HCT116 (cell line): ENCODE measurements at regions not wholly inside any gene's neighbourhood (a gene's known extent, or its start where the extent isn't known, plus 50 kb on each side); places are given as distances from the start of the nearest gene placed in this dataset.

Experiments used
- ATAC-seq: fragments of 200-7000 bp; cut with Tn5 transposase; 2 replicates; pipeline ENCODE4 v1.9.1; 2020; ENCODE audit warnings: mild to moderate bottlenecking, moderate library complexity
- BruUV-seq: library from RNA; stranded (reverse); fragments of 400-500 nt; replicated peaks from 2 replicates; lab custom pipeline; 2021; lab: Mats Ljungman, UMichigan
- CTCF ChIA-PET: fragments of 300-600 bp; sonication (Branson Sonifier 250); formaldehyde crosslinking; loops from one replicate; lab custom pipeline; 2021; ENCODE audit warnings: antibody characterized with exemption; lab: Charles Lee
- POLR2A ChIA-PET: fragments of 300-600, 350-600 bp; sonication (Branson Sonifier 250); formaldehyde crosslinking; loops from one replicate; lab custom pipeline; 2021; ENCODE audit warnings: antibody characterized with exemption; lab: Charles Lee
- RAD21 ChIA-PET, 2 experiments: fragments of 300-600 bp; sonication (Branson Sonifier 250); formaldehyde crosslinking; loops; one replicate each; lab custom pipeline; 2023; ENCODE audit warnings: low total read pairs in 2 of 2; ENCODE audit not compliant: uncharacterized antibody in 2 of 2, unreplicated experiment in 2 of 2, low non-redundant PET in 1 of 2; lab: Charles Lee
- DNase-seq: peaks from one replicate; pipeline ENCODE4 v3.0.0-alpha.2; 2010; ENCODE audit warnings: low read depth, low spot score
- H2AFZ ChIP-seq: fragments of 200-600 bp; shearing (Covaris generic), sonication (generic); 2 replicates; pipeline ENCODE4 v1.6.1; 2017; ENCODE audit warnings: low read depth, mixed run types, mixed read lengths, antibody characterized with exemption, low read length; ENCODE audit not compliant: poor library complexity, severe bottlenecking
- H3K27ac ChIP-seq: 2 replicates; pipeline ENCODE4 v1.5.1; 2012; ENCODE audit warnings: low read depth, low read length
- H3K27me3 ChIP-seq: fragments of 200-600 bp; sonication (generic); 2 replicates; pipeline ENCODE4 v1.6.1; 2016; ENCODE audit warnings: mixed run types, low read length, mixed read lengths; ENCODE audit not compliant: insufficient read depth
- H3K36me3 ChIP-seq, 2 experiments: fragments of 200-500 bp in 1 of 2; fragments of 200-600 bp in 1 of 2; sonication (Bioruptor generic) in 1 of 2; sonication (generic) in 1 of 2; 2 replicates each; pipeline versions ENCODE4 v1.5.1 to v1.6.1; 2014 to 2016; ENCODE audit warnings: low read length in 2 of 2, inconsistent platforms in 1 of 2, mixed read lengths in 1 of 2, mixed run types in 1 of 2; ENCODE audit not compliant: insufficient read depth in 2 of 2, control insufficient read depth in 1 of 2
- H3K4me1 ChIP-seq, 2 experiments: fragments of 200-600 bp in 1 of 2; sonication (generic) in 1 of 2; 2 replicates each; pipeline versions ENCODE4 v1.5.1 to v1.6.1; 2012 to 2017; ENCODE audit warnings: low read length in 2 of 2, inconsistent platforms in 1 of 2, mild to moderate bottlenecking in 1 of 2, mixed read lengths in 1 of 2, mixed run types in 1 of 2, moderate library complexity in 1 of 2; ENCODE audit not compliant: insufficient read depth in 2 of 2, control insufficient read depth in 1 of 2
- H3K4me2 ChIP-seq: fragments of 200-600 bp; sonication (generic); 2 replicates; pipeline ENCODE4 v1.6.1; 2017; ENCODE audit warnings: mixed run types, low read length, mixed read lengths
- H3K4me3 ChIP-seq, 2 experiments: fragments of 200-600 bp in 1 of 2; sonication (generic) in 1 of 2; replicated peaks in 1 of 2; 2 replicates each; pipeline ENCODE4 v1.5.1; 2011 to 2016; ENCODE audit warnings: low read length in 2 of 2, control low read depth in 1 of 2, low read depth in 1 of 2, mild to moderate bottlenecking in 1 of 2, mixed read lengths in 1 of 2, mixed run types in 1 of 2
- H3K79me2 ChIP-seq: fragments of 200-600 bp; sonication (generic); 2 replicates; pipeline ENCODE4 v1.6.1; 2017; ENCODE audit warnings: mild to moderate bottlenecking, mixed run types, low read length, moderate library complexity, mixed read lengths; ENCODE audit not compliant: insufficient read depth
- H3K9ac ChIP-seq: fragments of 200-600 bp; sonication (generic); 2 replicates; pipeline ENCODE4 v1.6.1; 2016; ENCODE audit warnings: low read length, mixed read lengths
- H3K9me2 ChIP-seq: fragments of 200-600 bp; sonication (generic), shearing (Covaris generic); 2 replicates; pipeline ENCODE4 v1.6.1; 2017; ENCODE audit warnings: mixed run types, mild to moderate bottlenecking, moderate library complexity; ENCODE audit not compliant: insufficient read depth
- H3K9me3 ChIP-seq, 2 experiments: fragments of 200-500 bp in 1 of 2; fragments of 200-600 bp in 1 of 2; sonication (Bioruptor generic) in 1 of 2; sonication (generic) in 1 of 2; 2 replicates each; pipeline ENCODE4 v1.6.1; 2014 to 2017; ENCODE audit warnings: low read length in 2 of 2, mixed read lengths in 2 of 2, inconsistent platforms in 1 of 2, low read depth in 1 of 2, mild to moderate bottlenecking in 1 of 2, mixed run types in 1 of 2, moderate library complexity in 1 of 2; ENCODE audit not compliant: control insufficient read depth in 1 of 2, insufficient read depth in 1 of 2
- H4K20me1 ChIP-seq: fragments of 200-600 bp; sonication (generic), shearing (Covaris generic); 2 replicates; pipeline ENCODE4 v1.6.1; 2017; ENCODE audit warnings: mixed run types, mild to moderate bottlenecking, moderate library complexity; ENCODE audit not compliant: insufficient read depth
- CBX3 ChIP-seq: IDR thresholded peaks from 2 replicates; pipeline ENCODE4 v1.6.1; 2012; ENCODE audit warnings: low read depth
- CEBPB ChIP-seq: IDR thresholded peaks from 2 replicates; pipeline ENCODE4 v1.6.1; 2012; ENCODE audit warnings: low read depth
- ELF1 ChIP-seq: IDR thresholded peaks from 2 replicates; pipeline ENCODE4 v1.6.1; 2012; ENCODE audit warnings: low read depth, borderline replicate concordance
- EZH2phosphoT487 ChIP-seq: fragments of 200-600 bp; IDR thresholded peaks from 2 replicates; pipeline ENCODE4 v1.6.1; 2018; ENCODE audit warnings: antibody characterized with exemption, borderline replicate concordance
- FOSL1 ChIP-seq: IDR thresholded peaks from 2 replicates; pipeline ENCODE4 v1.6.1; 2012; ENCODE audit warnings: low read depth
- POLR2A ChIP-seq: IDR thresholded peaks from 2 replicates; pipeline ENCODE4 v1.7.0; 2011; ENCODE audit warnings: borderline replicate concordance; ENCODE audit not compliant: insufficient read depth, insufficient read length; ENCODE audit errors: extremely low read depth
- POLR2AphosphoS5 ChIP-seq: IDR thresholded peaks from 2 replicates; pipeline ENCODE4 v1.6.1; 2011; ENCODE audit warnings: mild to moderate bottlenecking, low read depth, low read length, moderate library complexity
- RAD21 ChIP-seq: IDR thresholded peaks from 2 replicates; pipeline ENCODE4 v1.6.1; 2012; ENCODE audit warnings: low read depth, mild to moderate bottlenecking
- YY1 ChIP-seq: IDR thresholded peaks from 2 replicates; pipeline ENCODE4 v1.6.1; 2011; ENCODE audit warnings: low read length, low read depth, moderate library complexity, mild to moderate bottlenecking; ENCODE audit not compliant: insufficient replicate concordance; ENCODE audit errors: extremely low read depth
- ZBTB33 ChIP-seq: IDR thresholded peaks from 2 replicates; pipeline ENCODE4 v1.6.1; 2011; ENCODE audit warnings: mild to moderate bottlenecking, low read length, moderate library complexity; ENCODE audit not compliant: insufficient replicate concordance; ENCODE audit errors: extremely low read depth
- ZFX ChIP-seq: fragments of 450-650 bp; IDR thresholded peaks from 2 replicates; pipeline ENCODE4 v1.6.1; 2017
- intact Hi-C: fragments of 100-400 bp; cut with micrococcal nuclease; formaldehyde crosslinking; loops from 2 replicates; pipeline ENCODE4 v1.10.0; 2022

DNA sequence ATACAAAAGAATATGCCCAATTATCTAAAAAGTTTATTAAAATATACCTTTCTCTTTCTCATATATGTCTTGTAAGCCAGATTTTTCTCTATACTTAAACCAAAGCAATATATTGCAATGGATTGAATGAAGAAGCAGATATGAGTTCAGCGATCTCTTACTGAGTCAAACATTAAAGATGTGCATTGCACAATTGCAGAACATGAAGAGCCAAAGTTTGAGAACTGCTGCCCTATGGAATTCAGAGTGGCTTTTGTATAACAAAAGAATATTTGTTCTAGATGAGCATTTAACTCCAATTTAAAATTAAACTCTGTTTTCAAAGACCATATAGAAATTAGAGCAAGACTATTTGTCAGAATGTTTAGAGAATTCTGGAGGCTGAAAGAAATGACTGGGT lies 519.0 kb upstream of the DAB2 start:
- Histone ChIP-seq H3K27me3 (no peaks in the 10 kb centered on the region), H3K9ac (no peak overlapping the region), H3K9me2 (no peaks in the 10 kb centered on the region), H3K79me2 (no peaks in the 10 kb centered on the region), H3K36me3 (no peaks in the 10 kb centered on the region), H3K27ac (no peak overlapping the region), H4K20me1 (no peaks in the 10 kb centered on the region), H3K4me2 (no peak overlapping the region), H2AFZ (no peak overlapping the region), H3K4me3 (no peak overlapping the region), H3K9me3 (no peaks in the 10 kb centered on the region), H3K4me1 (no peaks in the 10 kb centered on the region)
- ChIA-PET RAD21 (no interaction called here), POLR2A (no interaction called here), CTCF (no interaction called here)
- DNase-seq (no peak), ATAC-seq (no peak)
- intact Hi-C loops, result loop anchor here (10.0 kb wide), 2 partner anchors 339 to 931 kb away; no protein-coding TSS in a partner anchor
- no peak for TF ChIP-seq ZBTB33
- no peak for TF ChIP-seq CBX3
- TF ChIP-seq RAD21, result no peak
- TF ChIP-seq CEBPB, result no peak
- TF ChIP-seq FOSL1, result no peak
- no peak for TF ChIP-seq EZH2phosphoT487
- no peak for TF ChIP-seq ZFX
- no peak for TF ChIP-seq ELF1
- TF ChIP-seq POLR2AphosphoS5, result no peak
- TF ChIP-seq YY1, result no peak
- no peak for TF ChIP-seq POLR2A
- BruUV-seq, result no TSS peak
